ENCODE measurements at regions not wholly inside any gene's neighbourhood (a gene's known extent, or its start where the extent isn't known, plus 50 kb on each side); places are given as distances from the start of the nearest gene placed in this dataset.

- no peaks in the 10 kb centered on the region for H3K9me3 ChIP-seq
- intact Hi-C loops (cut with DNase I) = no loop called here
- no peak overlapping the region for H3K27ac ChIP-seq
- H3K27me3 ChIP-seq = no peaks in the 10 kb centered on the region
- no peak overlapping the region for H3K4me3 ChIP-seq
- no peak for DNase-seq
- peaks cover 0 to 5% (median 0%) of the 10 kb centered on the region in 4 donors for H3K4me1 ChIP-seq
- no peaks in the 10 kb centered on the region for H3K36me3 ChIP-seq
- TF ChIP-seq CTCF (IDR thresholded peaks at IDR 0.05) (no peak), POLR2A (IDR thresholded peaks at IDR 0.05) (no peak)
- WGBS (ENCODE audit: insufficient coverage, low coverage, low lambda C conversion rate, missing lambda C conversion rate) = 76% methylated on average over 3 of the region's 3 CpGs
- no peak for ATAC-seq
Measured at GRCh38 chr20:47863315-47863965, 78.2 kb upstream of the SULF2 start.

DNA sequence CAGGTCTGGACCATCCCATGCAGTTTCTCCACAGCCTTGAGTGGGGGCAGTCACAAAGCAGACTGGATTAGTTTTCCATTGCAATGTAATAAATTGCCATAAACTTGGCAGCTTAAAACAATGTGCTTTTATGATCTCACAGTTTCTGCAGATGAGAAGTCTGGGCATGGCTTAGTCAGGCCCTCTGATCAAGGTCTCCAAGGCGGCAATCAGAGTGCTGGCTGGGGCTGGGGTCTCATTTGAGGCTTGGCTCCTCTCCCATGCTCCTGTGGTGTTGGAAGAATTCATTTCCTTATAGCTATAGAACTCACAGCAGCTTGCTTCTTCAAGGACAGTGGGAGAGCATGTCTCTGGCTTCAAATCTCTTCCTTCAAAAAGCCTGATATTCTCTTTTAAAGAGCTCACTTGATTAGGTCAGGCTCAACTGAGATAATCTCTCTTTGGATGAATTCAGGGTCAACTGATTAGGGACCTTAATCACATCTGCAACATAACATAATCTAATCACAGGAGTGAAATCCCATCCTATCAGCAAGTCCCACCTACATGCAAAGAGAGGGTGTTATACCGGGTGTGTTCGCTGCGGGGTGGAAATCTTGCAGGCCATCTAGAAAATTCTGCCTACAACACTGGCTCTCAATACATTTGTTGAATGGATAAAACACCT, 77.4 kb upstream of the SULF2 start:
- ATAC-seq (no peak), DNase-seq (no peak)
- H3K4me3 ChIP-seq = no peak overlapping the region
- no peaks in the 10 kb centered on the region for H3K9me3 ChIP-seq
- WGBS (ENCODE audit: insufficient coverage, low coverage, low lambda C conversion rate, missing lambda C conversion rate) = no CpG with 5 or more reads among the region's 4 CpGs
- intact Hi-C loops (cut with DNase I) = no loop called here
- no peak for TF ChIP-seq CTCF (IDR thresholded peaks at IDR 0.05)
- TF ChIP-seq POLR2A (IDR thresholded peaks at IDR 0.05) = no peak
- no peaks in the 10 kb centered on the region for H3K36me3 ChIP-seq
- no peaks in the 10 kb centered on the region for H3K27me3 ChIP-seq
- no peak overlapping the region for H3K27ac ChIP-seq
- peaks cover 0 to 5% (median 0%) of the 10 kb centered on the region in 4 donors for H3K4me1 ChIP-seq

- TF ChIP-seq CTCF (IDR thresholded peaks at IDR 0.05) = no peak
- no peak for TF ChIP-seq POLR2A (IDR thresholded peaks at IDR 0.05)
- Histone ChIP-seq H3K27ac (no peak overlapping the region), H3K9me3 (no peaks in the 10 kb centered on the region), H3K4me3 (no peak overlapping the region), H3K4me1 (peaks cover 0 to 5% (median 0%) of the 10 kb centered on the region in 4 donors), H3K27me3 (no peaks in the 10 kb centered on the region), H3K36me3 (no peaks in the 10 kb centered on the region)
- DNase-seq (no peak), ATAC-seq (no peak)
- intact Hi-C loops (cut with DNase I) = no loop called here
- WGBS (ENCODE audit: insufficient coverage, low coverage, low lambda C conversion rate, missing lambda C conversion rate) = 76% methylated on average over 4 of the region's 5 CpGs
Measured at GRCh38 chr20:47861116-47861515, 75.8 kb upstream of the SULF2 start.

GRCh38 chr20:47860049-47860830, 75.0 kb upstream of the SULF2 start:
- no peaks in the 10 kb centered on the region for H3K9me3 ChIP-seq
- no peaks in the 10 kb centered on the region for H3K4me1 ChIP-seq
- TF ChIP-seq POLR2A (IDR thresholded peaks at IDR 0.05) (no peak), CTCF (IDR thresholded peaks at IDR 0.05) (no peak)
- 85% methylated on average over 7 of the region's 14 CpGs for WGBS (ENCODE audit: insufficient coverage, low coverage, low lambda C conversion rate, missing lambda C conversion rate)
- intact Hi-C loops (cut with DNase I) = no loop called here
- H3K36me3 ChIP-seq = no peaks in the 10 kb centered on the region
- ATAC-seq = peak in 1 of 4 donors; percentile 36
- H3K27me3 ChIP-seq = no peaks in the 10 kb centered on the region
- no peak overlapping the region for H3K4me3 ChIP-seq
- no peak for DNase-seq
- no peak overlapping the region for H3K27ac ChIP-seq

Data from right lobe of liver (tissue), 6 donors.